A204.1 (cell line): ENCODE measurements at regions not wholly inside any gene's neighbourhood (a gene's known extent, or its start where the extent isn't known, plus 50 kb on each side); places are given as distances from the start of the nearest gene placed in this dataset.
"Not testable (repeated sequence)": the region's sequence is repeated elsewhere in the genome, so short reads cannot be mapped to it uniquely, and the experiment has no call there.

Experiments
- FAIRE-seq: peaks from 2 replicates; lab custom pipeline; 2012; peaks lifted over from hg19 to GRCh38; lab: Jason Lieb, UNC

- FAIRE-seq = no peak
Observed at GRCh38 chr9:26234865-26235264, 556.6 kb upstream of the TUSC1 start.

GRCh38 chr9:26231391-26231790 lies 553.1 kb upstream of the TUSC1 start:
- no peak for FAIRE-seq

- FAIRE-seq = no peak
Observed at GRCh38 chr9:26229324-26230054, 551.2 kb upstream of the TUSC1 start.

- FAIRE-seq = no peak
Observed at GRCh38 chr9:26228273-26228672, 550.0 kb upstream of the TUSC1 start.

- FAIRE-seq = no peak
Observed at GRCh38 chr9:26221290-26221689, 543.0 kb upstream of the TUSC1 start.

DNA sequence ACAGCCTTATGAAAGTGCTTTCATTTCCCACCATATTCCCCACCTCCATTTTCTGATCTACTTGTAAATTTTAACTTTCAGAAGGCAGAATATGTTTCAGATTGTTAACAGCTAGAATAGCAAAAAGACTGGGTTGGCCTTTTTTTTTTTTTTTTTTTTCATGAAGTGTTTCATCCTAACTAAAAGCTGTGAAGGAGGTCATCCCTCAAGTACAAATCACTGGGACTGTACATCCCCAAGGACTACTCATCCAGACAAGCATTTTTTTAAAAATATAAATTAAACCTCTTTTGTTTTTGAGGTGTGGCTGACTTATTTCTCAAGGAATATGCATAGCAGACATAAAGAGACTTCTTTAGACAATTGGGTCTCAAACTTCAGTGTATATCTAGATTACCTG lies 542.1 kb upstream of the TUSC1 start:
- FAIRE-seq = no peak

DNA sequence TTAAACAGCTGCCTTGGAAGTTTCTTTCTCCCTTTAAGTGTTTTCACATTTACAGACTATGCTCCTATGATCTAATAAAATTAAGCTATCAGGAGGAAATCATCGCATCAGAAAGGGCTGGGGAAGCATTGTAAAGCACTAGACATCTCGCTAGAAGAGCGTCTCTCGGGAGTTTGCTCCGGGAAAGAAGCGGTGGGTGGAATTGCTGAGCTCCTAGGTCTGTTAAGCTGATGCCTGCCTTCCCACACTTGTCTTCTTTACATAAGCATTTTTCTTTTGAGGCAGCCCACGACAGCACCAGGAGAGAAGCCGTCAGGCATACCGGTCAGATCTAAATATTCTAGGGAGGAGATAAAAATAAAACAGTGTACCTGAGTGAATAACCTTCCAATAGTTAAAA lies 541.7 kb upstream of the TUSC1 start:
- FAIRE-seq = no peak

GRCh38 chr9:26216702-26217101 lies 538.5 kb upstream of the TUSC1 start:
- no peak for FAIRE-seq

GRCh38 chr9:26214713-26215444 lies 536.6 kb upstream of the TUSC1 start:
- FAIRE-seq = not testable (repeated sequence)

GRCh38 chr9:26210338-26210851 lies 532.2 kb upstream of the TUSC1 start:
- FAIRE-seq = no peak

DNA sequence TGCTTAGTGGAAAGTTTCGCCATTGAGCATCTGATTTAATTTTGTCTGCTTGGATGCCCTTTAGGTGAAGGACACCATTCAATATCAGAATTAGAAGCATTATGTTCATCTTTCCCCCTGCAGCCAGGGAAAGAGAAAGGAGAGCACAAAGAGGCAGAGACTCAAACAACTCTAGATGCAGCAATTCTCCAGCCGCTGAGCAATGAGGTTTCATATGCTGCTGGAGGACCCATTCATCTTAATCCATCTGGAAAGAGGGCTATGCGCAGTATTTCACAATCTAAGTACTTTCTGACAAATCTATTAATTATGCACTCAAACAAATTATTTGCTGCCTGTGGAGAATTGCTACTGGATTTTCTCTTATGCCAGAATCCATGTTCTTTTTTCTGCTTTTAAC lies 527.0 kb upstream of the TUSC1 start:
- FAIRE-seq = no peak

GRCh38 chr9:26193237-26193636 lies 515.0 kb upstream of the TUSC1 start:
- no peak for FAIRE-seq

- FAIRE-seq = no peak
Observed at GRCh38 chr9:26191711-26192110, 513.5 kb upstream of the TUSC1 start.

- no peak for FAIRE-seq
Observed at GRCh38 chr9:26181836-26182235, 503.6 kb upstream of the TUSC1 start.

- FAIRE-seq = no peak
Observed at GRCh38 chr9:26176628-26177027, 498.4 kb upstream of the TUSC1 start.

GRCh38 chr9:26175264-26175663 lies 497.0 kb upstream of the TUSC1 start:
- FAIRE-seq = no peak

DNA sequence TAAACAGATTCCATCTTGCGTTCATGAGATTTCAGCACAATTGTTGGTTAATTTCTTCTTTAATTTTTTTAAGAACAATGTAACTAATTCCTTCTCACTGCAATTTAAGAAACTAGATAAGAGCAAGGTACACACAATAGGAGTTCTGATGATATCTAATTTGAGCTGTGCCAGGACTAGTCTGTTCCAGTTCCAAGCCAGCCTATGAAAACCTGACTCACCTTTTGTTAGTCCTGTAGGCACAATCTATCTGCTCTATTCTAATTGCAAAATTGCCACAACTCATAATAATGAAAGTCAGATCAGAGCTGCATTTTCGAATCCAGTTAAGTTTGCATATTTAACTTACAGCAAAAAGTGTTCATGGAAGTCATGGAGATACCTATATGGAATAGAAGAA lies 494.1 kb upstream of the TUSC1 start:
- FAIRE-seq = no peak

DNA sequence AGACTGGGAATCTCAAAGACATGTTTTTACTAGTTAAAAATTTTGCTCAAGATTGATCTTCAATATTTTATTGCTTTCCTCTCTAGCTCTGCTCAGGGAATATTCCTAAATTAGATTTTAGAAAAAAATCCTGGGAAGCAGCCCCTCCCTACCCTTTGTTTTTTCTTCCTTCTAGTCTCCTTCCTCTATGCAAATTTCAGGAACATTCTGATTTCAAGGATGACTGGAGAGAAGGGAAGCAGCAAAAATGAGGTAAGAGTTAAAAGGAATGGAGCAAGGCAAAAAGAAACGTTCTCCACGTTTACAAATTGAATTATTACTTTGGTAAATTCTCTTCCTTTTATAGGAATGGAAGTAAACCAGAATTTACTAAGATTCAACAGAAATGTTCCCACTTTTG lies 493.4 kb upstream of the TUSC1 start:
- no peak for FAIRE-seq

DNA sequence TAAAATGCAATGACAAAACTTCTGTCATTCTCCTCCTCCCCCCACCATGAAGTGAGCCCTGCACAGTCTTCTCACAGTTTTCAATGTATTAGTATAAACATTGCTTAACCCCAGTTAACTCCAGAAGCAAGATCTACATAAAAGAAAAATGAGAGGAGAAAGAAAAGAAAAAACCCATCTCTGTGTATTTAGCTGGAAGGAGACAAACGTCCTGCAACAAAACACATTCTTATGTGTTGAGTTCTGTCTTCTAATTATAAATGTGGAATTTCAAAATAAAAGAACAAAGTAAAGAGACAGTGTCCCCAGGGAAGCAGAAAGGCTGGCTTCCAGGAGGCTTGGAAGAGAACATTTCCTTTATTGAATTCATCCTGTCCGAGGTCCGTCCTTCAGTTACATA lies 491.9 kb upstream of the TUSC1 start:
- FAIRE-seq = no peak

DNA sequence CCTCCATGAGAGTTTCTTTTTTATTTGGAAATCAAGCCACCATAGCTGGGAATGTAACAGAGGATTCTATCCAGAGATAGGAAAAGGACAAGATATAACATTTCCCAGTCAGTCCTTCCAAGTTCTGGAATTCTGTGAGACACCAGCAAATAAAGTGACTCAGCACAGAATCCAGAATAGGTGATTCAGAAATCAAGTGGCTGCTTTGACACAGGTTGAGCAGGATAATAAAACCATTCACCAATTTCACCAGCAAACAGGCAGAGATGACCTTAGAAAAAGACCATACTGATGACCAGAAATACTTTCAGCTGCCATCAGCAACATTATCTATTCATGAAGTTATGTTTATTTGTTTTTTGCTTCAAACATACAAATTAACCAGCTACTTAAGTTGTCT lies 491.5 kb upstream of the TUSC1 start:
- FAIRE-seq = no peak

- FAIRE-seq = no peak
Observed at GRCh38 chr9:26166537-26166936, 488.3 kb upstream of the TUSC1 start.

GRCh38 chr9:26165426-26165825 lies 487.2 kb upstream of the TUSC1 start:
- no peak for FAIRE-seq

DNA sequence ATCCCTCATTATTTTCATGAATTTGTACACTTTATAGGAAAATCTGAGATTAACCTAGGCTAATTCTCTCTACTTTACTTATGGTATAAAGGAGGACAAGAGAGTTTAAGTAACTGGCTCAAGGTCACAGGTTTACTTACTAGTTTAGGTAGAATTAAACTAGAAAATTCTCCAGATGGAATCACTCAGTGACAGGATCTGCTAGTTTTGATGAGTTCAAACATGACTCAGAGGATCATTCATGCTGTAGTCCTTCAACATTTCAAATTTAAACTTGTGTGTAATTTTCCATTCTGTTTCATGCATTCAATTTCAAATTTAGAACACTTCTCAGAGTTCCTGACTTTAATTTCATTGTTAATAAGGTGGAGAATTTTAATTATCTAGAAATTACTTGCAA lies 485.7 kb upstream of the TUSC1 start:
- no peak for FAIRE-seq
